ENCODE measurements at regions not wholly inside any gene's neighbourhood (a gene's known extent, or its start where the extent isn't known, plus 50 kb on each side); places are given as distances from the start of the nearest gene placed in this dataset.
"Not testable (repeated sequence)": the region's sequence is repeated elsewhere in the genome, so short reads cannot be mapped to it uniquely, and the experiment has no call there.

DNA sequence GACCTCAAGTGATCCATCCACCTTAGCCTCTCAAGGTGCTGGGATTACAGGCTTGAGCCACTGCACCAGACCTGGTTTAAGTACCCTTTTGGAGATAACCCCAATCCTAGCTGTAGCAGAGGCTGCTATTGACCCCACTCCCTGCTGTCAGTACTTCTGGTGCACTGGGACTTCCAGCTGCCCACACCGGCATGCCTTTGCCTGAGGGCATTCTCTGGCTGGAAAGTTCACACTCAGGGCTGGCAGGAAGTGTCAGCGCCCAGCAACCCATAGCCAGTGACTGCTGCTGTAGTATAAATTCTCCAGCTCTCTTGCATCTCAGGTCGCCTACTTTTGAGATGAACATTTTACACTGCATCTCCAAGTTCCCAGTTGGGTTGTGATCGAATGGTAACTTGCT, 75.3 kb downstream of the UTRN start:
- DNase-seq: peak; percentile 90

GRCh38 chr6:144361016-144361415, 75.9 kb downstream of the UTRN start:
- no peak for DNase-seq

GRCh38 chr6:144362042-144363018, 77.2 kb downstream of the UTRN start:
- no peak for DNase-seq

DNA sequence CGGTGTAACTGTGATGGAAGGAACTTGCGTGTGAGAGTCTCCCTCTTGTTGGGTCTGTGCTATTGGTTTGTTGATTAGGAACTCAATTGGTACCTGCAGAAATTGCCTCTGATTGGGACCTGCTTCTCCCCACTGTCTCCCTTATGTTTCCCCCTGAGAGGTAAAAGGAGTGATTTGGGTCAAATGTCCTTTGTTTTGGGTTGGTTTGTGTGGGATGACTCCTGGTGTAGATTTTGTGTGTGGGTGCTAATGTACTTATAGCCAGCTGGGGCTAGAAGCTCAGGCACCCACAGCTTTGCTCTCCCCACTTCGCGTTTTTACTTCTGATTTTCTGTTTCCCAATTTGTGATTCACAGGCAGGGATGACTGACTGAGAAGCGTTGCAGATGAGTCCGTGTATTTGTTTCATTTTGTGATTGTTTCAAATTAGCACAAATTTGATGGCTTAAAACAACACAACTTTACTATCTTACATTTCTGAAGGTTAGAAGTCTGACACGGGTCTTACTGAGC, 79.1 kb downstream of the UTRN start:
- no peak for DNase-seq

DNA sequence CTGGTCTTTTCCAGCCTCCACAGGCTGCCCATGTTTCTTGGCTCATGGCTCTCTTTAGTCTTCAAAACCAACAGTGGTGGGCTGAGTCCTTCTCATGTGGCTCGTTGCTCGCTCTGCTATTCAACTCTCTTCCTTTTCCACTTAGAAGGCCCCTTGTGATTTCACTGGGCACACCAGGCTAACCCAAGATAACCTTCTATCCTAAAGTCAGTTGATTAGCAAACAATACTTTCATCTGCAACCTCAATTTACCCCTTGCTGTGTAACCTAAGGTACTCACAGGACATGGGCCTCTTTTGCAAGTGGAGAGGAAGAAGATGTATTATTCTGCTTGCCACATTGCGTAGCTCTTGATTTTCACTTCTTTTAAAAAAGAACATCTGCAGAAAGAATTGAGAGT, 79.6 kb downstream of the UTRN start:
- no peak for DNase-seq

DNA sequence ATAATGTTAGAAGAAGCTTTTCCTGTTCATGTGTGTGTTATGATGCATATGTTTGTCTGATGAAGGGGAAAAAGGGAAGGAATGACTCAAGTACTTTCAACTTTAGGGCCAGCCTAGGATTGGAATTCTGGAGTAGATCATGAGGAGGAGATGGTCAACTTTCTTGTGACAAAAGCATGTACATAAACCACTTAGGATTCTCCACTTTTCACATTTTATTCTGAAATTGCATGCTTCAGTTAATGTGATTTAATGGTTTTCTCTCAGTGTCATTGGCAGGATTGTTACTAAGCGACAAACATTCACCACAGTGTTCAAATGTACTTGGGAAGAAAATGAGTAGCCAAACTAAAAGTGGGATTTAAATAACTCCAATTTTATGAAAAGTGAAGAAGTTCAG, 80.1 kb downstream of the UTRN start:
- DNase-seq: no peak

DNA sequence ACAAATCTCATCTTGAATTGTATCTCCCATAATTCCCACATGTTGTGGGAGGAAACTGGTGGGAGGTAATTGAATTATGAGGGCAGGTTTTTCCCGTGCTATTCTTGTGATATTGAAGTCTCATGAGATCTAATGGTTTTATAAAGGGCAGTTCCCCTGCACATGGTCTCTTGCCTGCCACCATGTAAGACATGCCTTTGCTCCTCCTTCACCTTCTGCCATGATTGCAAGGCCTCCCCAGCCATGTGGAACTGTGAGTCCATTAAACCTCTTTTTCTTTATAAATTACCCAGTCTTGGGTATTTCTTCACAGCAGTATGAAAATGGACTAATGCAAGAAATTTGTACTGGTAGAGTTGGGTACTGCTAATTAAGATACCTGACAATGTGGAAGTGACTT, 84.6 kb downstream of the UTRN start:
- DNase-seq: not testable (repeated sequence)

GRCh38 chr6:144372116-144372515, 87.0 kb downstream of the UTRN start:
- no peak for DNase-seq

- DNase-seq: no peak
Observed at GRCh38 chr6:144372611-144373594, 87.8 kb downstream of the UTRN start.

- not testable (repeated sequence) for DNase-seq
Observed at GRCh38 chr6:144374525-144374924, 89.4 kb downstream of the UTRN start.

- no peak for DNase-seq
Observed at GRCh38 chr6:144377586-144378210, 92.6 kb downstream of the UTRN start.

DNA sequence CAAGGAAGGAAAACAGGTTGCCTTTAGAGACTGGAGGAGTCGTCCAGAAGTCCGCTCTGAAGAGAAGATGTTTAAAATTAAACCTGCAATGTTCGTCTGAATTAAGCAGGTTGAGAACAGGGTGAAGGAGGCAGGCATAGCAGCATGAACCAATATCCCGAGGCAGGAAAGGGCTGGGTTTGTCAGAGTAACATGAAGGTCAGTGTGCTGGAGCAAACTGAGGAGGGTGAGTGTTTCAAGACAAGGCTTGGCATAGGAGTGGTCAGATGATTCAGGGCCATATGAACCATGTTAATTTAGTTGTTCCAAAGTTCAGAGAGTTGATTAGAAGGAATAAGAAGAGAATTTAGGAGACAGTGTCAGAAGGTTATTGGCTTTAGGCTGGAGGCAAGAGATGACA, 93.3 kb downstream of the UTRN start:
- DNase-seq: no peak

- DNase-seq: no peak
Observed at GRCh38 chr6:144379356-144379755, 94.2 kb downstream of the UTRN start.

DNA sequence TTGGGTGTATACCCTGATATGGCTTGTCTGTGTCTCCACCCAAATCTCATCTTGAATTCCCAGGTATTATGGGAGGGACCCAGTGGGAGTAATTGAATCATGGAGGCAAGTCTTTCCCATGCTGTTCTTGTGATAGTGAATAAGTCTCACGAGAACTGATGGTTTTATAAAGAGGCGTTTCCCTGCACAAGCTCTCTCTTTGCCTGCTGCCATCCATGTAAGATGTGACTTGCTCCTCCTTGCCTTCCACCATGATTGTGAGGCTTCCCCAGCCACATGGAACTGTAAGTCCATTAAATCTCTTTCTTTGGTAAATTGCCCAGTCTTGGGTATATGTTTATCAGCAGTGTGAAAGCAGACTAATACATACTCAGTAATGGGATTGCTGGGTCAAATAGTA, 96.4 kb downstream of the UTRN start:
- DNase-seq: not testable (repeated sequence)

DNA sequence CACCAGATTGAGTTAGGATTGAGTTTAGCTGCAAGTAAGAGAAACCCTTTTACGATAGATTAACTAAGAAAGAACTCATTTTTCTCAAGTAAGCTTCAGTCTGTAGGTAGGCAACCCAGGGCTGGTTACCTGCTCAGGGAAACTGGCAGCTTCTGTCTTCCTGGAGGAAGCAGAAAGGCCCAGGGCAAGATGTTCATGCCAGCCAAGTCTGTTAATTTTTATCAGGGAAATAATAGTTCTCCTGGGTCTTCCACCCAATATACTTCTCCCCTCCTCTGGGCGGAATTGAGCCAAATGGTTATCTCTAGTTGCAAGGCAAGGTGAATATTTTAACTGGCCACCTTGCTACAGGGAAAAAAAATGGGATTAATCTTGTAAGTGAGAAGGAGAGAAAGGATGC, 98.2 kb downstream of the UTRN start:
- DNase-seq: no peak

DNA sequence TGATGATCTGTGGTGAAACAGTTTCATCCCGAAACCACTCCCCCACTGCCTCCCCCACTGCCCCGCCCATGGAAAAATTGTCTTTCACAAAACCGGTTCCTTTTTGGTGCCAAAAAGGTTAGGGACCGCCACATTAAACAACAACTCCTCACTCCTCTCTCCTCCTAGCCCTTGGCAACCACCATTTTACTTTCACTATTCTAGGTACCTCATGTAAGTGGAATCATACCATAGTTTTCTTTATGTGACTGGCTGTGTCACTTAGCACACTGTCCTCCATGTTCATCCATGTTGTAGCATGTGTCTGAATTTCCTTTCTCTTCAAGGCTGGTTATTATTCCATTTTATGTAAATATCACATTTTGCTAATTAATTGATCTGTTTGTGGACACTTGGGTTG, 99.3 kb downstream of the UTRN start:
- DNase-seq: no peak

- DNase-seq: not testable (repeated sequence)
Observed at GRCh38 chr6:144389474-144389873, 104.3 kb downstream of the UTRN start.

DNA sequence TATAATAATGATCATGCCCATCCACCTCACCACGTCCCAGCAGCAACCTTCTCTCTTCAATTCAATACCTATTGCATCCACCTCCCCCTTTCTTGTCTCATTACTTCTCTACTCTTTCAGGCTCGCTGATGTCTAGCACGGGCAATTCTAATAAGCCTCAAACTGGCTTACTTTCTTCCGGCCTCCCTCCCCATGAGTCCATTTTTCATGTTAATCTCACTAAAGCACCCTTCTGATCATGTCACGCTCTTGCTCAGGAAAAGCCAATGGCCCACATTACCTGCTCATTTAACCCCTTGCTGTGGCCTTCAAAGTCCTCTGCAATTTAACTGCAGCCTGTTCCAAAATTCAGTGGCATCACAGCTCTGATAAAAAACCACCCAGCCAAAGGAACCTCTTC, 105.1 kb downstream of the UTRN start:
- no peak for DNase-seq

DNA sequence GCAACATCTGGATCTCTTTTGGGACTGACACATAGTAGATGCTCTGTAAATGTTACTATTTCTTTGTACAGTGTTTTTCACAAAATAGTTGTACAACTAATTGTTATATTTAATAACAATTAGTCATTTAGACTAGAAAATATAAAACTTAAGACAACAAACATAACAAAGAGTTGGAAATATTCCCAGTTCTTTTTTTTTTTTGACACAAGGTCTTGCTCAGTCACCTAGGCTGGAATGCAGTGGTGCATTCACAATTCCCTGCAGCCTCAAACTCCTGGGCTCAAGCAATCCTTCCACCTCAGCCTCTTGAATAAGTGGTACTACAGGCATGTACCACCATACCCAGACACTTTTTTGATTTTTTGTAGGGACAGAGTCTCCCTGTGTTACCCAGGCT, 105.8 kb downstream of the UTRN start:
- no peak for DNase-seq

DNA sequence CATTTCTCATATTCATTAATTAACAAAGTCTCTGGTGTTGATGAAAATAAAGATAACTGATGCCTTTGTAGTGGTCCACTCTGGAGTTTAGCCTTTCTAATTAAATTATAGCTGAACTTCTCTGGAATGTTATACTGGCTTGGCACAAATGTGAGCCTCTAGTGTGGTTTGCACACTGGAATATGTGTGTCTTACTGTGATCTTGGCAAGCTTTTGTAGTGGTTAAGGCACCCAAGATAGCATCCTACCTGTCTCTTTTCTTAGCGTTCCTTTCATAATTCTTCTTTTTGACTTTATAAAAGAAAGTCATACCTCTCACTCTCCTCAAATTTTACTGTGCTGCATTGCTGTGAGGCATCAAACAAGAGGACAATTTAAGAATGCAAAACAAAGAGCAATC, 107.4 kb downstream of the UTRN start:
- no peak for DNase-seq

DNA sequence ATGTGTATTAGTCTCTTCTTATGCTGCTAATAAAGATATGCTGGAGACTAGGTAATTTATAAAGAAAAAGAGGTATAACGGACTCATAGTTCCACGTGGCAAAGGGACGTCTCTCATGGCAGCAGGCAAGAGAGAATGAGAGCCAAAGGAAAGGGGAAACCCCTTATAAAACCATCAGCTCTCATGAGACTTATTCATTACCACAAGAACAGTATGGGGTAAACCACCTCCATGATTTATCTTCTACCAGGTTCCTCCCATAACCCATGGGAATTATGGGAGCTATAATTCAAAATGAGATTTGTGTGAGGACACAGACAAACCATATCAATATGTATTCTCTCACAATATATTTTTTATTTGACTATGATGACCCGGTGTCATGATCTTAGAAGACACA, 109.1 kb downstream of the UTRN start:
- no peak for DNase-seq

GRCh38 chr6:144395014-144395413, 109.9 kb downstream of the UTRN start:
- no peak for DNase-seq

DNA sequence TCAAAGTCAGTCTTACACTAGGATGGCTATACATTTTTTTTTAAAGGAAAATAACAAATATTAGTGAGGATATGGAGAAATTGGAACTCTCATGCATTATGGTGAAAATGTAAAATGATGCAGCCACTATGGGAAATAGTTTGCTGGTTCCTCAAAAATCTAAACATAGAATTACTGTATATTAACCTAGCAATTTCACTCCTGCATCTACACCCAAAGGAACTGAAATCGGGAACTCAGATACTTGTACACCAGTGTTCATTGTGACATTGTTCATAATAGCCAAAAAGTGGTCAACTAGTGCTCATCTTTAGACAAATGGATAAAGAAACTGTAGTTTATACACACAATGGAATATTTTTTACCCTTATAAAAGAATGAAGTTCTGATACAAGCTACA, 110.7 kb downstream of the UTRN start:
- DNase-seq: no peak

All from islet precursor cell (in vitro differentiated cells).